SK-N-SH (cell line): ENCODE measurements at regions not wholly inside any gene's neighbourhood (a gene's known extent, or its start where the extent isn't known, plus 50 kb on each side); places are given as distances from the start of the nearest gene placed in this dataset.
"Not testable (repeated sequence)": the region's sequence is repeated elsewhere in the genome, so short reads cannot be mapped to it uniquely, and the experiment has no call there.

Experiments used
- CTCF ChIP-seq: fragments of 200-600 bp; sonication (generic); IDR thresholded peaks from 2 replicates; pipeline ENCODE4 v1.6.1; 2017; ENCODE audit warnings: antibody characterized with exemption, mild to moderate bottlenecking, moderate library complexity
- RFX5 ChIP-seq: IDR thresholded peaks from 2 replicates; pipeline ENCODE4 v1.6.1; 2012; ENCODE audit warnings: mild to moderate bottlenecking, improper control_type of control experiment, low read length
- SIN3A ChIP-seq: IDR thresholded peaks from 2 replicates; pipeline ENCODE4 v1.6.1; 2012; ENCODE audit warnings: low read depth, mild to moderate bottlenecking, low read length, moderate library complexity, borderline replicate concordance

DNA sequence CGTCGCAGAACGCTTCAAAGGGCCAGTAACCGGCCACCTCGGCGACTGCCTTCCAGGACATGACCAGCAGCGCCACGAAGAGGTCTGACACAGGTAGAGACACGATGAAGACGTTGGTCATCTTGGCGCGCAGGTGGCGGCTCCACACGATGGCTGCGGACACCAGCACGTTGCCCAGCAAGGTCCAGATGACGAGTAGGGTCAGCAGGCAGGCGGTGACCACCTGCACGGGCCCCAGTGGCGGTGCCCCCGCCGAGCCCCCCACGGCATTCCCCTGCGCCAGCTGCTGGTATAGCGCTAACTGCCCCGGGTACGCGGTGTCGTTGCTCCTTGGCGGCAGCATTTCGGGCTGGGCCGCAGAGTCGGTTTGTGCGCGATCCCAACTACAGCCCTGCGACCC, 2994.1 kb downstream of the RPIA start:
- TF ChIP-seq CTCF, RFX5, SIN3A: not testable (repeated sequence)
